HG03025 (cell line): ENCODE measurements at regions not wholly inside any gene's neighbourhood (a gene's known extent, or its start where the extent isn't known, plus 50 kb on each side); places are given as distances from the start of the nearest gene placed in this dataset.
"Not testable (repeated sequence)": the region's sequence is repeated elsewhere in the genome, so short reads cannot be mapped to it uniquely, and the experiment has no call there.

ENCODE experiments used
- ATAC-seq: cut with Tn5 transposase; IDR thresholded peaks from one replicate; pipeline ENCODE4 v1.9.1; 2021; ENCODE audit warnings: mild to moderate bottlenecking, moderate library complexity; ENCODE audit not compliant: unreplicated experiment, low FRiP score

DNA sequence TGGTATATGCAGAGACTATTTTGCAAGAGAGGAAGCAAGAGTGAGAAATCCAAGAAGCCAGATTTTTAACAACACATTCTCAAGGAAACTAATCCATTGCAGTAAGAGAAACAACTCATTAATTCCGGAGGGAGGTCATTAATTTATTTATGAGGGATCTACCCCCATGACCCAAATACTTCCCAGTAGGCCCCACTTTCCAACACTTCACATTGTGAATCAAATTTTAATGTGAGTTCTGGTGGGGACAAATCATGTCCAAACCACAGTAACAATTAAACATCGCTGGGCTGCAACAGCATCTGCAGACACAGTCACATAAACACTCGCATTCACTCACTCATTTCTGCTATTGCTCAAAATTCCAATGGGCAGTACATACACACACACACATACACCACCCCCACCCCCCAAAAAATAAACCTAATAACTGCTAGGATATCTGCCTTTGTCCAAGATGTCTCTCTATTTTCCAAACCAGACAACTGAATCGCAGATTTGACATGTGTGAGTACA lies 1483.7 kb downstream of the PCDH9 start:
- no peak for ATAC-seq

DNA sequence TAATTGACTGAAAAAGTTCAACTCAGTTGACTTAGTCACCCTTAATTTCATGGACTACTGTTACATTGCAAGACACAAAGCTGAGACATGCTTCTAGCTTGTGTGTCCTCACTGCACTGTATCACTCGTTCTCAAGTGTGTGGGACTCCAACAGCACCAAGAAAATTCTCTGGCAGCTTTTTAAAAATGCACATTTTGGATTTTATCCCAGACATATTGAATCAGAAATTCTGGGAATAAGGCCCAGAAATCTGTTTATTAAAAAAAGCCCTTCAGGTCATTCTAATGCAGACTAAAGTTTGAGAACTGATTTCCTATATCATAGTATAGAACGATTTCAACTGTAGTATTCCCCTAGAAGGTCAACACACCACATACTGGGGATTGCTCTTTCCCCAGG lies 1485.3 kb downstream of the PCDH9 start:
- no peak for ATAC-seq

GRCh38 chr13:65733110-65733509 lies 1497.0 kb downstream of the PCDH9 start:
- ATAC-seq = no peak

DNA sequence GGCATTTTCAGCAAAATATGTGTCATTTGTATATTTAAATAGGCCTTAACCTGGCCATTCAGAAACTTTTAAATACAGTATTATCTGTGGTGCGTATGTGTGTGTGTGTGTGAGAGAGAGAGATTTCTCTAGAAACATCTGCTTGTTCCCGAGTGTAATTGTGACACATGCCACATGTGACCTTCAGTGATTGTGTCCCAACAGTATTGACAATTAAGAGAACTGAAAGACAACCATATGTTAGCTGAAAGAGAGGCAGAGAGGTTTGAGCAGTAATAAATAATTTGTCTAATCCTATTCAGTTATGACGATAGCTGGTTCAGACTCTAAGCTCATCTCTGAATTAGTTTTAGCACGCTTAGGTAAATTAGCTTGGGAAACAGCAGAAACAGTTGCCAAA lies 1503.1 kb downstream of the PCDH9 start:
- ATAC-seq = no peak

- ATAC-seq = no peak
These were observed 1505.1 kb downstream of the PCDH9 start for GRCh38 chr13:65725006-65725405.

DNA sequence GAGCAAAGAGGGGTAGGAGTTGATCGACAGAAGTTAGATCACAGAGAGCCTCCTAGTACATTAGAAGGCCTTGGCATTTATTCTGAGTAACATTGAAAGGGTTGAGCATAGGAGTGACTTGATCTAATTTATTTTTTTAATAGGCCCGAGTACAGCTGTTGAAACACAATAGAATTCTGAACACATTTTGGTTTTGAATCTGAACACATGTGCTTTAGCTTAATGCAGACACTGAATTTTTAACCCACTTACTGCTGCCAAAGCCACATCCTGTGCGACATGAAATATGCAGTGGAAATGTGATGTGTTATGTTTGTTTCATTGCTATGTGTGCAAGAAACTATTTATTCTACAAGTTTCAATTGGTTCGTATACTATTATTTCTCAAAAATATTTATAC lies 1505.9 kb downstream of the PCDH9 start:
- ATAC-seq = no peak

- ATAC-seq = no peak
These were observed 1507.6 kb downstream of the PCDH9 start for GRCh38 chr13:65722506-65722905.

- no peak for ATAC-seq
These were observed 1510.3 kb downstream of the PCDH9 start for GRCh38 chr13:65719831-65720230.

DNA sequence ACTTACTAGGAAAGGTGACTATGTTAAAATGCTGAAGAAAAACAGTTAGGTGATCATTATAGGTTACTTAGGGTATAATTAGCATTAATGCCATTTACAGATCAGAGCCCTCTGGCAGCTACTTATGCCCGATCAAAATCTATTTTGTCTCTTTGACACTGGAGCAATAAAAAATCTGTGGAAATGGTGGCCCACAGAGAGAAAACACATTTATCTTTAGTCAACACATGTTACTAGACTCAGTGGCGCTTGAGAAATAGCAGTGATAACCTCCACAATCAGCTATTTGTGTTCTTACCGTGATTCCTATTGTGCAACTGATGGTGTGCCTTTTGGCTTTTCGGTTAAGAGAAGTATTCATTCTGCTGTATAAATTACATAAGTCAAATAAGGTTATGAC lies 1519.6 kb downstream of the PCDH9 start:
- no peak for ATAC-seq

DNA sequence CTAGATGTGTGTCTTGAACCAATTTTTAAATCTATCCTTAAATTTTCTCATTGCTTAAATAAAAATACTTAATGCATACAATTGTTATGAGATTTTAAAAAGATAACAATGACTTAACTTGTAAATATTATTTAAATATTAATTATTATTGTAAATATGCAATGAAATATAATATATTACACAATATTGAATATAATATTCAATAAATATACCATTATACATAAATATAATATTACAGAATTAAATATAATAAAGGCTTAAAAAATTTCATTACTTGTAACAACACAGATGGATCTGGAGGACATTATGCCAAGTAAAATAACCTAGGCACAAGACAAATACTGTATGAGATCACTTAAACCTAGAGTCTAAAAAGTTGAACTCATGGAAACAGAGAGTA lies 1532.3 kb downstream of the PCDH9 start:
- ATAC-seq = no peak

- no peak for ATAC-seq
These were observed 1550.9 kb downstream of the PCDH9 start for GRCh38 chr13:65679240-65679639.

DNA sequence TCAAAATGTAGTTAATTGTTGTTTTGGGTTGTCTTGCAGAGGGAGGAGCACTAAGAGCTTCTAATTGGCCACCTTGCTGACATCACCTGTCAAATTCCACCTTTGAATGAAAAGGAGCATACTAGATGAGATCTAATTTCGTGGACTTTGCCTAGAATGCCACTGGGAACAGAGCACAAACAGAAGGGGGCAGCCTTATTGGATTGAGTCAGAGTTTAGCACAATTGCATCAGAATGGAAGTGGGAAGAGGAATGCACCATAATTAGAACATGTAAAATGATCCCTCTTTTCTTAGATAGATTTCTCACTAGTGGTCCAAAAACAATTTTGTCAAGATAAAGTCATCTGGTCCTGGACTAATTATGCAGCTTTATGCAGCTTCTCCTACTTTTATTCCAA lies 1552.2 kb downstream of the PCDH9 start:
- no peak for ATAC-seq

GRCh38 chr13:65675383-65675782 lies 1554.8 kb downstream of the PCDH9 start:
- not testable (repeated sequence) for ATAC-seq

DNA sequence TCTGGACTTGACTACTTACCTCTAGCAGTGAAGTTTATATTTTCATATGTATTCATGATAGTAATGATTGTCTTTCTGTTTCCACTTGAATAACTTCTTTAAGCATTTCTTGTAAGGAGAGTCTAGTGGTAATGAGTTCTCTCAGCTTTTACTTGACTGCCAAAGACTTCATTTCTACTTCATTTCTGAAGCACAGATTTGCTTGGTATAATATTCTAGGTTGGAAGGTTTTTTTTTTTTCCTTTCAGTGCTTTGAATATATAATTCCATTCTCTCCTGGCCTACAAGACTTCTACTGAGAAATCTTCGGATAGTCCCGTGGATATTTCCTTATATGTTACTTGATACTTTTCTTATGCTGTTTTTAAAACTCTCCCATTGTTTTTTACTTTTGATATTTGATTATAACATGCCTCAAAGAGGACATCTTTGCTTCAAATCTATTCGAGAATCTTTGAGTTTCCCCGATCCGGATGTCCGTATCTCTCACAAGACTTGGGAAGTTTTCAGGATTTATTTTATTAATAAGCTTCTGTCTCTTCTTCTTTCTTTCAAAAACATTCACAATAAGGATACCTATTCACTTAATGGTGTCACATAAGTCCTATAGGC lies 1560.0 kb downstream of the PCDH9 start:
- ATAC-seq = no peak

DNA sequence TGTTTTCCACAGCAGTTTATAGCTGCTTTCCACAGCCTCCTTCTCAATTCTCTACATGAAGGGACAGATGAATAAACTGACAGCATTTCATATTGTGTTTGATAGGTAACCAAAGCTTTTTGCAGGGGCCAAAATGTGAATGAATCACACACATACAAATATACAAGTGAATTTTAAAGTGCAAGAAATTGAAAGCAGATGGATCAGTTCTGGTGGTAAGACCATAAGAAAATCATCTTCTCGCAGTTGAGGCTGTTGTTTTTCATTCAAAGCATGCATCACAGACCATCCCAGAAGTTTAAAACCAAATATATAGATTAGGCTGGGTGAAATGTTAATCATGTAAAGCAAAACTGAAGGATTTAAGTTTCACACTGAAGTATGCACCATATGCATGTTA lies 1569.4 kb downstream of the PCDH9 start:
- no peak for ATAC-seq

DNA sequence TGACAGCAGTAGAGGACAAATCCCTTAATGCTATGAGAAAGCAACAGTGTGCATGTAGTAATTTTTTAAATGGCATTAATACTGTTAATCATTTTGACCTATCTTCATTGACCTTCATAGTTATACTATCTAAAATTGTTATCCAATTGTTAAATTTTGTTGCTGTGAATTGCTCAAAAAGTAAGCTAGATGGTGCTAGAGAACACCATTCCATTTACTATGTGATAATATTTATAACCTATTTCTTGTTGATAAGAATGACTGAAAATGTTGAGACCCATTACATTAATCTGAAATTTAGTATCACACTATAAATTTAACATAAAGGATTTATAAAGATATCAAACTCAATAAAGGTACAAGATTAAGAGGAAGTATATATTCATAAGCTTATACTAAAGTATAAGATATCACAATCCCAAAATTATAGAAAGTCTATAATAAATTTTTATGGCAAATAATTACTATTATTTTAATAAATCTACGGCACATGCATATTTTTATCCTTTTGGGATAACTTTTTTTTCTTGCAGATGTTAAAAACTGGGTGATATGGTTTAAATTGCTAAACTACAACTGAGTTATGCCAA lies 1573.3 kb downstream of the PCDH9 start:
- ATAC-seq = no peak

- no peak for ATAC-seq
These were observed 1576.5 kb downstream of the PCDH9 start for GRCh38 chr13:65653613-65654012.

- ATAC-seq = no peak
These were observed 1579.8 kb downstream of the PCDH9 start for GRCh38 chr13:65650321-65650720.

DNA sequence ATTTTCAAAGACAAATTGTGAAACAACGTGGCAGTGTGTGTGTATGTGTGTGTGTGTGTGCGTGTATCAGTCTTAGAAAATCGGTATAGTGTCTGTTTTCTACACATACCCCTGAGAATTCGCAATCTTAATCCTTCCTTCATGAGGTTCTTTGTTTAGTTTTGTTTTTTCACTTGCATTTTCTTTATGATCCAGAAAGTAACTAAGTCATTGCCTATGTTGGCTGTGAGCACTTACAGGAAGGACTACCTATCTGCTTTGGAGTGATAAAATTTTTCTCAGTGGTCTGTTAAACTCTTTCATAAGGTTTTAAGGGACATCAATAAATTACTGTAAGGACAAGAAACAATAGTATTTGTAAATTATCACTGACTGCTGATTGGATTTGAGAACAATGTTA lies 1587.1 kb downstream of the PCDH9 start:
- no peak for ATAC-seq

DNA sequence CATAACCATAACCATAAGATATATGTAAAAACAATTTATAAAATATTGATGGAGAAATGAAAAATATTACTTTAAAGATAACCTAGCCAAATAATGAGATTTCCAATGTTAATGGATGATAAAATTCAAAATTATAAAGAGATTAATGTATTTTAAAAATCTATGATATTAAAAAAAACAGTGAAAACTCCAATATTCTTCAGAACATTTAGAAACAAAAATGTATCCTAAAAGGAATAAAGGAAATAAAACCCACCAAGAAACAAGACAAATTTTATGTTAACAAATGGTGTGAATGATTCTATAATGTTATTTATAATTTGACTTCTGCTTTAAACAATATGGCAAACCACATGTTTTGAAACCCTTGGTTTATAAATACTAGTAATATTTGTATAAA lies 1587.8 kb downstream of the PCDH9 start:
- ATAC-seq = no peak

- peak; percentile 75 for ATAC-seq
These were observed 1591.5 kb downstream of the PCDH9 start for GRCh38 chr13:65638572-65639168.

DNA sequence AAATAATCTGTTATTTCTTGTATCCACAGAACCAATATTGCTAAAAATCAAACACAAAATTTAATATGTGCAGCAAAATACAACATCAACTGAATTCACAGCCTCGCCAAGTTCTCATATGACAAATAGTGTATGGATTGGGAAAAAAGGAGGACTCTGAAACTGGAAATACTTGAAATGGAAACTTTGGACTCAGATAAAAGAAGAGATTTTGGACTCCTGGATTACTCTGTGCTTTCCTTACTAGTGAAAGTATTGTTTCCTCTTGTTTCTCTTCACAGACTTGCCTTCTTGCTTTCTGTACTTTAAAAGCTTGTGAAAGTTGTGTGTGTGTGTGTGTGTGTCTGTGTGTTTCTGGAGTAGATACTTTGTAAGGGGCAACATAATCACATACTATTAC lies 1596.3 kb downstream of the PCDH9 start:
- ATAC-seq = no peak
